Colonic mucosa (tissue), 4 donors: ENCODE measurements at regions not wholly inside any gene's neighbourhood (a gene's known extent, or its start where the extent isn't known, plus 50 kb on each side); places are given as distances from the start of the nearest gene placed in this dataset.

Source experiments
- DNase-seq: peaks from one replicate; pipeline ENCODE4 v3.0.0-alpha.2; 2020
- H3K27ac ChIP-seq: fragments of 200-600 bp; one replicate; pipeline ENCODE4 v1.8.0; 2021
- H3K27me3 ChIP-seq: fragments of 200-600 bp; one replicate; pipeline ENCODE4 v1.8.0; 2021
- H3K36me3 ChIP-seq: fragments of 200-600 bp; one replicate; pipeline ENCODE4 v1.8.0; 2021
- H3K4me1 ChIP-seq: fragments of 200-600 bp; one replicate; pipeline ENCODE4 v1.8.0; 2021; ENCODE audit warnings: mild to moderate bottlenecking
- H3K4me3 ChIP-seq: fragments of 200-600 bp; one replicate; pipeline ENCODE4 v1.8.0; 2021
- H3K9ac ChIP-seq, 2 donors: one replicate each; pipeline ENCODE4 v1.7.0; 2013; ENCODE audit warnings: control low read depth in 2 of 2, low read depth in 2 of 2, low read length in 2 of 2
- H3K9me3 ChIP-seq: fragments of 200-600 bp; one replicate; pipeline ENCODE4 v1.8.0; 2021
- CTCF ChIP-seq: fragments of 200-600 bp; IDR thresholded peaks from one replicate; pipeline ENCODE4 v1.8.0; 2022; ENCODE audit warnings: antibody characterized with exemption, mild to moderate bottlenecking
- intact Hi-C: fragments of 100-400 bp; cut with DNase I; formaldehyde crosslinking; loops from one replicate; pipeline ENCODE4 v1.14.1; 2022
- donor health status: healthy.
- donor health status: DM: no; HTN: no; CAD: no.
- donor health status: DM: no; HTN: no; CAD: no.

- no peak for TF ChIP-seq CTCF
- H3K9ac ChIP-seq, result no peak overlapping the region
- no peaks in the 10 kb centered on the region for H3K4me1 ChIP-seq
- intact Hi-C loops, result no loop called here
- DNase-seq, result no peak
- H3K27me3 ChIP-seq, result no peaks in the 10 kb centered on the region
- no peak overlapping the region for H3K4me3 ChIP-seq
- H3K9me3 ChIP-seq, result no peaks in the 10 kb centered on the region
- no peaks in the 10 kb centered on the region for H3K36me3 ChIP-seq
- no peak overlapping the region for H3K27ac ChIP-seq
Measured at GRCh38 chr5:121581588-121581987, 270.1 kb upstream of the FTMT start.

GRCh38 chr5:121596882-121597281 is 254.8 kb upstream of the FTMT start:
- Histone ChIP-seq H3K9me3 (no peaks in the 10 kb centered on the region), H3K27me3 (no peaks in the 10 kb centered on the region), H3K4me3 (no peak overlapping the region), H3K27ac (no peak overlapping the region), H3K36me3 (no peaks in the 10 kb centered on the region), H3K4me1 (no peaks in the 10 kb centered on the region), H3K9ac (no peak overlapping the region)
- intact Hi-C loops, result no loop called here
- DNase-seq, result no peak
- TF ChIP-seq CTCF, result no peak

- Histone ChIP-seq H3K4me1 (no peaks in the 10 kb centered on the region), H3K27ac (no peak overlapping the region), H3K36me3 (no peaks in the 10 kb centered on the region), H3K9me3 (no peaks in the 10 kb centered on the region), H3K4me3 (no peak overlapping the region), H3K9ac (no peak overlapping the region), H3K27me3 (no peaks in the 10 kb centered on the region)
- no peak for TF ChIP-seq CTCF
- no peak for DNase-seq
- intact Hi-C loops, result no loop called here
Measured at GRCh38 chr5:121608826-121609225, 242.9 kb upstream of the FTMT start.

DNA sequence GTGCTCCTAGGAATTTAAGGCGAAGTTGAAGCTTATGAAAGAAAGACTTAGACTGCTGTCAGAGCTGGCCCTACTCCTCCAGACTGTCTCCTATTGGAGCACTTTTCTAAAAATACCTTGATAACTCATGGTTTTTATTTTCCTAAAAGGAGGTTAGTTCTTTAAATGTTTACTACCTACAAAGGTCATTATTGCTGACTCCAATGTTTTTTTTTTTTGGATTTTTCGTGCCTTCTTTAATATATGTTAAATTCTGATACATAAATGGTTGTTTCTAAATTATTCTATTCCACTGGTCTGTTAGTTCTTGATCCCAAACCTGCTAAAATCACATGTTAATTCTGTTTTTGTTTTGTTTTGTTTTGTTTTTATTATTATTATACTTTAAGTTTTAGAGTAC is 227.6 kb upstream of the FTMT start:
- H3K9me3 ChIP-seq, result no peaks in the 10 kb centered on the region
- TF ChIP-seq CTCF, result no peak
- H3K4me3 ChIP-seq, result no peak overlapping the region
- DNase-seq, result no peak
- H3K4me1 ChIP-seq, result no peaks in the 10 kb centered on the region
- H3K27me3 ChIP-seq, result no peaks in the 10 kb centered on the region
- intact Hi-C loops, result no loop called here
- H3K27ac ChIP-seq, result no peak overlapping the region
- H3K9ac ChIP-seq, result no peak overlapping the region
- H3K36me3 ChIP-seq, result no peaks in the 10 kb centered on the region

DNA sequence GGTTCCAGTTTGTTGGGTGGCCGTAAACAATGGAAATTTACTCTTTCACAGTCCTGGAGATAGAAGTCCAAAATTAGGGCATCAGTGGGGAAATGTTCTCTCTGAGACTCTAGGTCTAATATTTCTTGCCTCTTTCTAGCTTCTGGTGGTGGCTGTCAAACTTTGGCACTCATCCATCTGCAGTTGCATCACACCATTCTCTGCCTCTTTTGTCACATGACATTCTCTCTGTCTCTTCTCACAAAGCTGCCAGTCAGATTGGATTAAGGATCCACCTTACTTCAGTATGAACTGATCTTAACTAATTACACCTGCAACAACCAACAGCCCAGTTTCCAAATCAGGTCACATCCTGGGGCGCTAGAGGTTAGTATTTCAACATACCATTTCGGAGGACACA is 222.9 kb upstream of the FTMT start:
- Histone ChIP-seq H3K4me3 (no peak overlapping the region), H3K27ac (no peak overlapping the region), H3K4me1 (no peaks in the 10 kb centered on the region), H3K9me3 (no peaks in the 10 kb centered on the region), H3K9ac (no peak overlapping the region), H3K36me3 (no peaks in the 10 kb centered on the region), H3K27me3 (no peaks in the 10 kb centered on the region)
- TF ChIP-seq CTCF, result no peak
- no peak for DNase-seq
- intact Hi-C loops, result no loop called here

DNA sequence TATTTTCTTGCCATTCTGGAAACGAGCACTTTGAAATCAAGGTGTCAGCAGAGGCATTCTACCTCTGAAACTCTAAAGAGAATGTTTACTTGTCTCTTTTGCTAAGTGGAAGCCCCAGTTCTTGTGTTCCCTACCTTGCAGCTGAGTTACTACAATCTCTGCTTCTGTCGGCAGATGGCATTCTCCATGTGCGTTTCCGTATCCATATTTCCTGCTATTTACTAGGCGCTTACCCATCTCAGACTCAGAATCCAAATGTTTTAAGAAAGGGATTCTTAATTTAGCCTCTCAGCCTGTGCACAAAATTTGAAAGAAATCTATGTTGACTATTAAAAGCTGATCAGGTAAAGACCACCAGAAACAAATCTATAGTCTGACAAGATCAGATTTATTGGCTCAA is 221.3 kb upstream of the FTMT start:
- H3K4me1 ChIP-seq, result no peaks in the 10 kb centered on the region
- H3K27me3 ChIP-seq, result no peaks in the 10 kb centered on the region
- peak; percentile 16 for DNase-seq
- TF ChIP-seq CTCF, result peak; percentile 20
- no peaks in the 10 kb centered on the region for H3K9me3 ChIP-seq
- intact Hi-C loops, result loop anchor here (5.0 kb wide), 1 partner anchor 317 kb away; no protein-coding TSS in a partner anchor
- H3K9ac ChIP-seq, result no peak overlapping the region
- no peak overlapping the region for H3K4me3 ChIP-seq
- no peaks in the 10 kb centered on the region for H3K36me3 ChIP-seq
- no peak overlapping the region for H3K27ac ChIP-seq
